T follicular helper cell (primary cell): ENCODE measurements at regions not wholly inside any gene's neighbourhood (a gene's known extent, or its start where the extent isn't known, plus 50 kb on each side); places are given as distances from the start of the nearest gene placed in this dataset.

ENCODE experiments used
- DNase-seq: peaks from one replicate; pipeline ENCODE4 v3.0.0-alpha.2; 2020; ENCODE audit warnings: low read depth

DNA sequence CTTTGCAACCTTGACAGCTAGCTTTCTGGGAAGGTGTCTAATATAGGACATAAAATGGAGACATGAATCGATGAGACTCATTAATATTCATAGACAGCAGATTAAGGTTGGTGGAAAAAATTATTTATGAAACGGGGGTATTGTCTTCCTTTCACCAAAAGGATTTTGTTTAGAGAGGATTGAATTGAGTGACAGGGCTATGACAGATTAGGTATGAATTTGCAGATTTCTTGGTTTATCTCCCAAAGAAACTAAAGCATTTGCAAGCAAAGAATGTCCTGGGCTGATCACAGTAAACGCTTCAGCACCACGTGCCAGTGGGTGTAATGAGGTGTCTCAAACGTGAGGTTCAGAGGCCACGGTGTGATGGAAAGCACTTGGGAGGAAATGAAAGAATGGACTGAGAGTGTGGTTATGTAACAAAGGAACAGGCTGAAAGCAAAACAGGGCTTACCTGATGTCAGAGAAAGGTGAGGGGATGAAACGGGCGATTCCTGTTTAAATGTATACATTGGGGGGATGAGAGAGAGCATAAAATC lies 329.2 kb upstream of the NPVF start:
- no peak for DNase-seq

DNA sequence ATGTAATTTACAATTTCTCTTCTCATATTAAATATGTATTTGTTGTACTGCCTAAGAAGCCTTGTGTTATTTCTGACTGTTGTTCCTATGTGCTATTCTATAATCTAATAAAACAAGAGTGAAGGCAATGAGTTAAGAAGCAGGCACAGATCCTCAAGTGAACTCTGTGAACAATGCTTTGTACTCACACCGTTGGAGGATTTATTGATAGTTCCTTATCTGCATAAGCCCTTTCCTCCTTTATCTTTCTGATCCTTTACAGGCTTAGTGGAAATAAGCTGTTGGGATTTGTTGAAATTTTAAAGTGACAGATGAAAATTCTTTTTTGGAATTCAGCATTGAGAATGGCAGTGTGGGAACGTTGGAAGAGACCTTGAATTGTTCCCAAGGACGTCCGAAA lies 329.6 kb upstream of the NPVF start:
- DNase-seq = no peak

DNA sequence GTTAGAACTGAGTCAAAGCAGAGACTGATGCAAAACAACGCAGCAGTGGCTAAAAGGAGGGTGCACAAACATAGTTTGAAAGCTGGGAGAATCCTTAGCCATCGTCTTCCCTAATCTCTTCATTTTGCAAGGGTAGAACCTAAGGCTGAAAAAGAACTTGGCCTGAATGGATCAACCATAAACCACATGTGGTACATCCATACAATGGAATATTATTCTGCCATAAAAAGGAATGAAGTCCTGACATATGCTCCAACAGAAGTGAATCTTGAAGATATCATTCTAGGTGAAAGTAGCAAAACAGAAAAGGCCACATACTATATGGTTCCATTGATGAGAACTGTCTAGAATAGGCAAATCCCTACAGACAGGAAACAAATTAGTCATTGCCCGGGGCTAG lies 330.3 kb upstream of the NPVF start:
- no peak for DNase-seq

DNA sequence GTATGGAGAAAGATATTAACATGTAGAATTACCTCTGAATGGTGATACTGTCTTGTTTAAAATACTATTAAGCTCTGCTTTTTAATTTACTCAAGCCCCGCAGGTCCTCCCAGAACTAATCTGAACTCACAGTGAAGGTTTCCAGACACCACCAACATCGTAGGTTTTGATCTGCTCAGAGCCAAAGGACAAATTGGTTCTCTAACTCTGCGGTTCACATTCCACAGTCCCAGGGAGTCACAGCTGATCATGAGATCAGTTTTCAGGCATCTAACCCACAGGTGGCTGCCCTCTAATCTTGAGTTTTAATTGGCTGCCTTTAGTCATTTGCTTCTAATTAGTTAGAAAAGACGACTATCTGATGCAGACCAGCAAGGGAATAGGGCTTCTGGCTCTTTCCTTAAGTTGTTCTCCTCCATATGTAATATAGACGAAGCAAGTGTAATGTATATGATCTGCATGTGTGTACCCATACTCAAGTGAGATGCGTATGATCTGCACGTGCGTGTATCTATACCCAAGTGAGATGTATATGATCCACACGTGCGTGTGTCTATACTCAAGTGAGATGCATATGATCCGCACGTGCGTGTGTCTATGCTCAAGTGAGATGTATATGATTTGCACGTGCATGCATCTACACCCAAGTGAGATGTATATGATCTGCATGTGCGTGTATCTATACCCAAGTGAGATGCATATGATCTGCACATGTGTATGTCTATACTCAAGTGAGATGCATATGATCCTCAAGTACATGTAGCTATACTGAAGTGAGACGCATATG lies 331.5 kb upstream of the NPVF start:
- DNase-seq = no peak

DNA sequence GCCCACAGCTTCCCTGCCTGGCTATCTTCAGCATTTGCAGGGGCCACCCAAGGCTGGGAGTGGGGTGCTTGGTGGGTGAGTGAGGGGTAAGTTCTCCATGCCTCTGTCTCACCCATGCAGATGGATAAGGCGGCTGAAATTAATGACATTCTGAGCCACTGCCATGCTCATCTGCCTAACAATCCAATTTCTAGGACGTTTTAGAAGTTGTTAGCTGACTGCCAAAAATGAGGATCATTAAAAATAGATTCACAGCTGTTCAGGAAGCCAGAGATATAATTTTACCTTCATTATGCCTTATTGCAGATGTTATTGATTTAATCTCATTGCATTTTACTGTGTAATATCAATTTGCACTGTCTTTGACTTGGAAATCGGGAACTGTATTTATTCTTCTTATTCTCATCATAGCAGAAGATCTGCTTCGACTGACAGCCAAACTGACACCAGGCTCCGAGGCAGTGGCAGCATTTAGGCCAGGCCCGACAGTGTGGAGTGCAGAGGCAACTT lies 334.4 kb upstream of the NPVF start:
- DNase-seq = no peak

DNA sequence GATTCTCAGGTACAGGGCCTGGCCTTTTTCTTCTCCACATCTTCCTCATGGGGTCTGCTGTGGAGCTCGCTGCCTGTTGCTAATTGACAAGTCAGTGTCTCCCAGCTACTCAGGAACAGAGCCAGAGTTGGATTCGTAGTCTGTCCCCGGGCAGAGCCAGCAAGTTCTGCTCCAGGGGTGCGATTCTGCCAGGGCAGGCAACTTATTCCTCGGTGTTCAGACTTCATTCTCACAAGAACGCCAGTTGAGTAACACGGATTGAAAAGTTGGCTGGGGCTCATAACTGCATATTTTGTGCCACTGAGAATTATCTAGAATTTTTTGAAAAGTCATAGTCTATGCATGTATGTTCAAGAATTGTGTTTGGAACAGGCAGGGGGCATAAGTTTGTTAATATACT lies 336.7 kb upstream of the NPVF start:
- no peak for DNase-seq

DNA sequence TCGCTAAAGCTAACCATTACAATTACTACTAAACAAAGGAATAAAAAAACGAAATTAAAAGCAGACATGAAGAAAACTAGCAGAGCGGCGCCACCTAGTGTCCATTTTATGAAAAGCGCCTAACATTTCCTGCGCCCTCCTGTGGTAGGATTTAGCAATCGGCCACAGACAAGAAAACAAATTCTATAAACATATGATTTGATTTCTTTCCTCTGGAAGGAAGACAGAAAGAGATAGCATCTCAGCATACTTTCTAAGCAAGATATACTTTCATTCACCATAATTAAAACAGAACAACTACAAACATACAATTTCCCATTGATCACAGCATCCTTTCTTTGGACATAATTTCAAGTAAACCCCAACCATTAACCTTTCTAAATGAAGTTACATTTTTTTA lies 337.7 kb upstream of the NPVF start:
- DNase-seq = peak; percentile 43

DNA sequence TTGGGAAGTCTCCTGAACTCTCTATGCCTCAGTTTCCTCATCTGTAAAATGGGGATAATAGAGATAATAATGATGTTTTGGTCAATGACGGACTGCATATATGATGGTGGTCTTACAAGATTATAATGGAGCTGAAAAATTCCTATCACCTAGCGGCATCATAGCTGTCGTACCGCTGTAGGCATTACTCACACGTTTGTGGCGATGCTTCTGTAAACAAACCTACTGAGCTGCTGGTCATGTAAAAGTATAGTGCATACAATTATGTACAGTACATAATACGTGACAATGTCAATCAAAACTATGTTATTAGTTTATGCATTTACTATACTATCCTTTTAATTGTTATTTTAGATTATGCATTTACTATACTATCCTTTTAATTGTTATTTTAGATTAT lies 339.1 kb upstream of the NPVF start:
- no peak for DNase-seq

DNA sequence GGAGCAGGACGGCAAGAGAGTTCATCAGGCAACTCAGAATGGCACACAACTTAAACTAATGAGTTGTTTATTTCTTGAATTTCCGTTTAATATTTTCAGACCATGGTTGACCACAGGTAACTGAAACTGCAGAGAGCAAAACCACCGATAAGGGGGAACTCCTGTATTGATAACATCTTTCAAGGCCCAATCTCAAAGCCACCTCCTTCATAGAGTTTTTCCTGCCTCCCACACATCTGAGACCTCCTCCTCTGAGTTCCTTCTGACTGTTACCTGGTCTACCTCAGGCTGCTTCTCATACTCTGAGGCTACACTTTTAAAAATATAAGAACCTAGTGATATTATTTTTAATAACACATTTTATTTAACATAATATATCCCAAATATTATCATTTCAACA lies 341.5 kb upstream of the NPVF start:
- no peak for DNase-seq

DNA sequence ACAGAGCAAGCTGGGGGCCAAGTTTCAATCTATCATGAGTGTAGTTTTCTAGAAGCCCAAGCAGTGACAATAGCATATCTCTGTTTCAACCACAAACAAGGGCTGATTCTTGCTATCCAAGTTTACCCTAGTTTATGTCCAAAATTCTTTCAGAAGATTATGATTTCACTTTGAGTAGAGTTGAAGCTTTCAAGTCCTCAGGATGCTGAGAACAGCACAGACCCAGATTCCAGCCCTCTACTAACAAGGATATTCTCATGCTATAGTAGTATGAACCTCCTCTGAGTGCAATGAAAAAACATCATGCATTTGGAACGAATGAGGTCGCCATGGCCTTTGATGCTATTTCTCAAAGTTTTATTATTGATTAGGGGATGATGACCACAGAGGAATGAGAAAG lies 344.1 kb upstream of the NPVF start:
- no peak for DNase-seq

DNA sequence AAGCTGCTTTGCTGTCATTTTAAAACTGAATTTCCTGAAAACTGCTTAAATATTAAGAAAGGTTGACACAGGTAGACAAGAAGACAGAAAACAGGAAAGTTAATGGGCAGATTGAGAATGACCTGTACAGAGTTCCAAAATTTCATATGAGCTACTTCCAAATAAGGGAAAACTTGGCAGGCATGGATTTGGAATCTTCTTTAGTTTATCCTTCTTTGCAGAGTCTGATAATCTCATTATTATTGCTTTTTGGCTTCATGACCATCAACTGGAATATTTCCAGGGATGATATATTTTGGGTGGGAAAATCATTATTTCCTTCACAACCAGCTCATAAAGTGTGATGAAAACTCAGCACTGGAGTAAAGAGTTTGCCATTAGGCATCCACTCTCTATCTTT lies 346.5 kb upstream of the NPVF start:
- no peak for DNase-seq

DNA sequence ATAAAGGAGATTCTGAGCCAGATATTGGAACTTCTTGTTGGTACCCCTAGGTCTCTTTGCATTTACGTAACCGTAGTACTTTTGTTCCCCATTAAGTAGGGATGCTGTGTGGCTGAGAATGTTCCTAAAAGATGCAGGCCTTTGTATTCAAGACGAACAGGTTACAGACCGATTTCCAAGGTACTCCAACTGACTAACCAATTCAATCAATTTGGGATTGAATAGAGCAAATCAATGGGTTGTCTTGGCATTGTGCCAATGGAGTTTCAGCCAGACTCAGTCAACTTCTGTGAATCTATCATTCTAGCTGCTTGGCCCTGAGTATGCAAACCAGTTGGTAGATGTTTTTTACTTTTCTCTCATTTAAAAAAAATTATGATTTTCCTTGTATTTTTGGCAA lies 347.3 kb upstream of the NPVF start:
- no peak for DNase-seq

DNA sequence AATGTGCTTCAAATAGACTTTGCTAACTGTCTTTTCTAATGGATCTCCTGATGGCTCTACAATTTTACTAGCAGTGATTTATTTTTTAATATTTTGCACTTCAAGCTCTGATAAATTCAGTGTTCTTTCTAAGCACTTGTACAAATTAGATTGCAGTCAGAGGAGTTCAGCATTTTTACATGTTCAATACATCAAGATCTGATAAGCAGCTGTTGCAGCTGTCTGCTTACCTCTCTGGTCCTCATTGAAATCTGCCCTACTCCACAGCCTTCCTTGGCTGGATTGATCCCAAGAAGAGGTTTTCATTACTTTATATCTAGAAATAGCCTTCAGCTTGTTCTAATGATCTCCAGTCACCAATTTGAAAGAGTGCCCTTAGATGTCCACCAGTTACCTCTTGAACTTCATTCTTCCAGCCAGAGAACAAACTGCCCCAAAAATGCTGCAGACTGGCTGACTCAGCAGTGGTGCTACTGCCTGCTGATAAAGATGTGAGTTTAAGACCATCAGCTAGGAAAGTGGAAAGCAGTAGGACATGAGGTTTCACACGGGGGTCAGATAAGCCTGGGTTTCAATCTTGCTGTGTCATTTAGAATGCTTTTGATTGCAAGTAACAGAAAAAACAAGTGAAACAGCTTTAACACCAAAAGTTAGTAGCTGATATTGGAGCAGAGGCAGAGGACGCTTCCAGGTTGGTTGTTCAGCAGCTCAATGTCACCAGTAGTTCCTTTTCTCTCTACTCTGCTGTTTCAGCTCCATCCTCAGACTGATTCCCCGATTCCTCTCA lies 350.9 kb upstream of the NPVF start:
- no peak for DNase-seq

DNA sequence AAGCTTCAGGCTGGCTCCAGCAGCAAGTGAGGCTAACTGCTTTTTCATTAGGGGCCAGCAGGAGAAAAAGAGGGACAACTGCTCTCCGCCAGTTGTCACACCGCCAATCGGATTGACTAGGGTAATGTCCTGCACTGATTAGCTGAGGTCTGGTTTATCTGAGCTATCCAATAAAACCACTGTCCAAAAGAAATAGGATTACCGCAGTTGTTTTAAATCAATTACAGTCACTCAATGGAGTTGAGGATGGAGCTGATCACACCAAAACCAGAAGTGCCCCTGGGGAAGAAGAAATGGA lies 351.4 kb upstream of the NPVF start:
- no peak for DNase-seq

DNA sequence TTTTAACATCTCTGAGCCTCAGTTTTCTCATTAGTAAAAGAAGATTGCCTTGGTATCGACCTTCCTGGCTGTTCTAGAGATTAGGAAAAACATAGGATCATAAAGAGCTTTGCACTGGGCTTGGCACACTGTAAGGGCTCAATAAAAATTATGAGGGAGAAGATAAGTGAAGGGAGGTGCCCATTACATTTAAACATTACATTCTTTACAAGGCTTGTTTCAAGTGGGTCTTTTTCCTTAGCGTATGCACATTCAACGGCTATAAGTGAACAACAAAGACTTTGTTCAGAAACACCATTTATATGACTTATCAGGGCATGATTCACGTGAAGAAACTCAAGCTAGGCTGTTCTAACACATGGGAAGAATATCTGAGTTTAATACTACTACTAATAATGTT lies 351.9 kb upstream of the NPVF start:
- DNase-seq = no peak

DNA sequence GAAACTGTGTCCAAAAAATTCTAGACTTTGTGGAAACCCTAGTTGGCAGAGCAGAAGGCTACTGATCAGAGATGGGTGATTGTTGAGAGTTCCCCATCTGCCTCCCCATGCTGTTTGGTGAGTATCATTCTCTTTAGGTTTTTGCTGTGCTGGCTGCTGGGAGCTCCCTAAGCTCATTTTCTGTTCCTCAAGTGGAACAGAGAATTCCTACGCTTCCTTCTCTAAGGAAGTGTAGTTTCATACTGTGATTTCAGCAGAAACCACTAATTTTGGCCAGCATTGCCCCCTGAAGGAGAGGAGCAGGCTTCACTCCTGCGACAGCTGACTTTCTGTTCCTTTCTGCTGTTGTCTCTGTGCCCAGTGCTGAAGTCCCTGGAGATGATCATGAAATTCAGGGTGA lies 355.3 kb upstream of the NPVF start:
- no peak for DNase-seq

DNA sequence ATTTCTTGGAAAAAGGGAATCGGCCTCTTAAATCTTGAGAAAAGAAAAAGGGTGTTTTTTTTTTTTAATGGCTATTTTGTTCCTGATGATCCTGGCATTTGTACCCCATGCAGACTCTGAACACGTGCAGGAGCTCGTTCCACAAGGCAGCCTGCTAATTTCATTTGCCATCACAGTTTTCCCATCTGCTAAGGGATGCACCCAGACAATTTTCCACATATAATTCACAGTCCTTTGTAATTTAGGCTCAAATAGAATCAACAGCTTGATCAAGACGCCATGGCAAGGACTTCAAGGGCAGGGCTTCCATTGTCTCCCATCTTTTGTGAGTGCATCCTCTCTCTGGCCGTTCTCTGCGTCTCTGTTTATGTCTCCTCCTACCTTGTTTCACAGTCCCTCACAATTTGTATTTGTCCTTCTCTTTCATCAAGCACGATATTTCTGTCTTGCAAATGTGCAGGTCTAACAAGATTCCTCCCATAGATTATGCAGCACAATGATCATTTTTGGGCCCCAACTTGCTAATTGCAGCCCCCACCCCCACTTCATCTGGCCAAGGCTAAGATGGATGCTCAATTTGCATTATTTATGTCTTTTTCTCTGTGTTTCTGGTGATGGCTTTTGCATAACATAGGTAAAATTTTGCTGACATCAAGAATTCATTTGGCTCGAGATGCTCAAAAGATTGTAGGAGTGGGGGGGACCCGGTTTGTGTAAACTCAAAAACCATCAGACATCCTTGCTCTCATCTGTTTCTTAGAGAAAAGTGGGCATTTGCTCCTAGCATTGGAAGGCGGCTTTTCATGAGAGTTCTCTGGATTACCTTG lies 356.0 kb upstream of the NPVF start:
- DNase-seq = no peak

DNA sequence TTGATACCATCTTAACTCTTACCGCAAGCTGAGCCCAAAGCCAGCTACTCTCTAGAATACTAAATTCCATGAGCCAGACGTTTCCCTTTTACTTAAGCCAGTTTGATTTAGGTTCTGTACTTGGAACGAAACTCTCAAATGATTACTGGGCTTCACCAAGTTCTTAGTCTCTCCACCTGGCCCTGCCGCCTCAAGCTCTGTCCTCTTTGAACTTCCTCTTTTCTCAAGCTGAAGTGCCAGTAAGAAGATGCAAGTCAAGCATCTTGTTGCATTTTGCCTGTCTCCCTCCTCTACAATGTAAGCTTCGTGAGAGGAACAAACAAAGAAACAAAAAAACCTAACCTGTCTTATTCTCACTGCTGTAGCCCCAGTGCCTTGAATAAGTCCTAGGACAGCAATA lies 358.2 kb upstream of the NPVF start:
- DNase-seq = no peak

DNA sequence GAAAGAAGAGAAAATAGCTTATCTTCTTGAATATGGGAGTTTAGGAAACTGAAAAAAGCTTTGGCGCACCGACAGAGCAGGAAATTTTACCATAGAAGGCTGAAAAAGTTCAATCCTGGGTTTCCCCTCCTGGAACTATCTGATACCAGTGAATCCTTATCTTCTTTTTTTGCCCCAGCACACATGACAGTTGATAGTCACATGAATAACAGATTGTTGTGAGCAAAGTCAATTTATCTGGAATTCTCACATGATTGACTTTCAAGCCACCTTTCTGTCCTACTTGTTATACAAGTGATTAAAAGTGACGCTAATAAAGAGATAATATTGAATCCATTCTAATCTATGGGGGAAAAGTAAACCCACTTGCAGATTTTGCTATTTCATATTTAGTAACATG lies 365.8 kb upstream of the NPVF start:
- DNase-seq = no peak

DNA sequence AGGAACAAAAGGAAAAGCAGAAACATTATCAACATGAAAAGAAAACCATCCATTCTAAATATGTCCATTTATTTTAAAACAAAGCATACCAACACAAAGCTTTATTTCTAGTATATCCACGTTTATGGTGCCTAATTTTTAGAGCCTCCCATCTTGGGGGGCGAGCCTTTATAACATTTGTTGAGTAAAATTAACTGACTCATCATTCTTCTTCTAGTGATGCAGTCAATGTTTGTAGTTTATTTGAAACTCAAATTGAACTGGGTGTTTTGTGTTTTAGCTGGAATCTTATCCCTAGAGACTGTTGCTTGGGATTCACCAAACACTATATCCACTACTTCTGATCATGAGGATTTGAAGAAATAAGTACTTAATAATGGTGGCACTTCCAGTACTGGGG lies 366.4 kb upstream of the NPVF start:
- DNase-seq = no peak

DNA sequence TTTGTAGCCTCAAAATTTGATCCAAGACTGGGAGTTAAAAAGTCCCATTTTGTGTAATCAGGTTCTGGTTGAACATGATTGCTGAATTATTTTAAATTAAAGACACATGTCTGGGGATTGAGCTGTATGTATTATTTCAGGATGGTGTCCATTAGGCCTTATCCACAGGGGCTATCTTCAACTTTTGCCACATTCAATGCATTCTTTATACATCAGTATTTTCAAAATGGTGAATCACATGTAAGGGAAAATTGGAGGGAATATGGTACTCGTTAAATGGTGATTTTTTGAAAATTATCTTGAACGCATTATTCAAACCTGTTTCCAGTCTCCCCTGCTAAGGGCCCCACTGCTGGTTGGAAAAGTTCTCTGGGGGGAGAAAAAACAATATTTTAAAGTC lies 367.7 kb upstream of the NPVF start:
- no peak for DNase-seq

DNA sequence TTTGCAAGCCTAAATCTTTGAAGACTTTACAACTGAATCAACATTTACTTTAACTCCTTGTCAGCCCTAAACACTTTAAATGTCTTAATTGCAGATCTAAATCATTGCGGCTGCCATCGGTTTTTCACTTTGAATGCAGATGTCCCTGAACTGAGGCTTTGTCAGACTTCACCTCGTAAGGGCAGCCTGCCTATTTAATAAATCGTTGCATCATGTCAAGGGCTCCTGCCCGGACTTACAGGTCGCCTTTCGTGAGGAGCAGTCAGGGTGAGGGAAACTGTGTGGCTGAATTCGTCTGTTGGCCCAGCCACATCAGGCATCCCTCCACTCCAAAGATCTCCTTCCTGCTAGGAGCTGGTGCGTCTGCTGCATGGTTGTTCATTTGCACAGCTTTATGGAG lies 368.2 kb upstream of the NPVF start:
- no peak for DNase-seq

DNA sequence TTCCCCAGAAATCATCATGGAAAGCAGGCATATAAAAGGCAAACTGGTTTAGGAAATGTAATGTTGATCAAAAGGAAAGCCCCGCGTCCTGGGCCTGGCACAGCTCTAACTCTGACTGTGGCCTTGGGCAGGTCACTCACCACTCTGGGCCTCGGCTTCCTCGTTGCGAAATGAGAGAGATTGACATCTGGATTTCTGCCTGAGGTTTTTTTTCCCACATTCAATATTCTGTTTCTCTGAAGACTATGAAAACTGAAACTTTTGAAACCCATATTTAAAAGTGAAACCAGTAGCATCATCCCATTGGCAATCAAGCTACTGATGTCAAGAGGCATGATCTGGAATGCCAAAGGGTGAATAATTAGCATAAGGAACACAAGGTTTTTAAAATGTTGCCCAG lies 369.7 kb upstream of the NPVF start:
- no peak for DNase-seq
